ENCODE measurements at regions not wholly inside any gene's neighbourhood (a gene's known extent, or its start where the extent isn't known, plus 50 kb on each side); places are given as distances from the start of the nearest gene placed in this dataset.

DNA sequence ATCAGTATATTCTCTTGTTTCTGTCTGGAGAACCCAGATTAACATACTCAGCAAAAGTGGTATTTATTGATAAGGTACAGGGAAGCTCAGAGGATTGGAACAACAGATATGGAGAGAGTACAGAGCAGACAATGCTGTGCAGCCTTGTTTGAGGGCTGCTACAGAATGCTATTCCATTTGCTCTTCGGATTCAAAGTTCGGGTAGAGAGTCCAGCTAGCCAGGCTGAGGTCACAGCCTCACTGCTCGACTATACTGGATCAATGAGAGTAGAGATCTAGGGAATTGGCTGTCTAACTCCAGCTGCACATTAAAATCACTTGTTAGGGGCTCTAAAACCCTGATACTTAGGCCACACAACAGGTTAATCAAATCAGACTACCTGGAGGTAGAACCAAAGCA is 200.1 kb upstream of the BTBD3 start:
- Histone ChIP-seq H3K9ac (ENCODE audit: low read depth, low read length) (no peak overlapping the region), H3K4me1 (ENCODE audit: control insufficient read depth, insufficient read depth, low read length) (peaks cover 25% of the 10 kb centered on the region), H3K4me3 (ENCODE audit: low read depth, low read length) (no peak overlapping the region), H3K36me3 (ENCODE audit: control insufficient read depth, insufficient read depth, low read length) (no peaks in the 10 kb centered on the region), H3K9me3 (ENCODE audit: control insufficient read depth, insufficient read depth, low read length) (no peaks in the 10 kb centered on the region), H3K27me3 (ENCODE audit: control insufficient read depth, insufficient read depth, low read length) (no peaks in the 10 kb centered on the region)

DNA sequence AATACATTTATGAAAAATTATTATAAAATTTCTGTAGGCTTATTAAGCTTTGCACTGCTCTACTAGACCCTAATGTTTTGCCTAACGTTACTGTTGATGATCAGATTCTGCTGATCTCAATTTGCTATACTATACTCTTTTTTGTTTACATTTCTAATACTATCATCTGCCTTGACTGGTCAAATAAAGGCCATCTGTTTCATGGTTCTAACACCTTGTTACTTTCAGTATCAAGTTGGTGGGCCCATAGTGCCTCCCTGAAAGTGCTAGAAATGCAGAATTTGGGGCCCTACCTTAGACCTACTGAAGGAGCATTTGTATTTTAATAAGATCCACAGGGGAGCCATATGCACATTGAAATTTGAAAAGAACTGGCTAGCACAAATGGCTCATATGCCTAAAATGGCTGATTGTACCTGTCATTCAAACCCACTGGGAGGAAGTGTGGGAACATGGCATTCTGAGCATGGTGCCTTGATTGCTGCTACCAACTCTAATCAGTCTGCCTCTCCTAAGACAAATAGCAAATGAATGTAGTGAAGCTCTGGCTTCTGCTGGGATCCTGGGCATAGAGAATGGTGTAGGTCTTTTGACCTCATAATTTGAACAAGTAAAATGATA is 199.1 kb upstream of the BTBD3 start:
- no peaks in the 10 kb centered on the region for H3K27me3 ChIP-seq (ENCODE audit: control insufficient read depth, insufficient read depth, low read length)
- H3K4me3 ChIP-seq (ENCODE audit: low read depth, low read length) = no peak overlapping the region
- no peak overlapping the region for H3K9ac ChIP-seq (ENCODE audit: low read depth, low read length)
- no peaks in the 10 kb centered on the region for H3K9me3 ChIP-seq (ENCODE audit: control insufficient read depth, insufficient read depth, low read length)
- peaks cover 25% of the 10 kb centered on the region for H3K4me1 ChIP-seq (ENCODE audit: control insufficient read depth, insufficient read depth, low read length)
- H3K36me3 ChIP-seq (ENCODE audit: control insufficient read depth, insufficient read depth, low read length) = no peaks in the 10 kb centered on the region

GRCh38 chr20:11719153-11719552 is 198.5 kb upstream of the BTBD3 start:
- Histone ChIP-seq H3K36me3 (ENCODE audit: control insufficient read depth, insufficient read depth, low read length) (no peaks in the 10 kb centered on the region), H3K4me1 (ENCODE audit: control insufficient read depth, insufficient read depth, low read length) (peaks cover 25% of the 10 kb centered on the region), H3K27me3 (ENCODE audit: control insufficient read depth, insufficient read depth, low read length) (no peaks in the 10 kb centered on the region), H3K4me3 (ENCODE audit: low read depth, low read length) (no peak overlapping the region), H3K9ac (ENCODE audit: low read depth, low read length) (no peak overlapping the region), H3K9me3 (ENCODE audit: control insufficient read depth, insufficient read depth, low read length) (no peaks in the 10 kb centered on the region)

DNA sequence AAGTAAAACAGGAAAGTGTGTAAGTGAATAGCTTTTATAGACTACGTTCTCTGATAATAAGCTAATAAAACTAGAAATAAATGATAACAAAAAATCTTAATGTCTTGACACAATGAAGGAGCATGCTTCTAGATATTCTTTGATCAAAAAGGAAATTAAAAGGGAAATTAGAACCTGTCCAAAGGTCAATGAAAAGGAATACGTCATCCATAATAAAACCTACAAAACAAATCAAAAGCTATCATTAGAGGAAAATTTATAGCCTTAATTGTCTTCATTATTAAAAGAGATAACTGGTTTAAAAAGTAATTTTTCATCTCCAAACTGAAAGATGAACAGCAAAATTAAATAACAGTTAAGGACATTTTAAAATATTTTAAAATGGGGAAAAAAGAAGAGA is 196.3 kb upstream of the BTBD3 start:
- Histone ChIP-seq H3K4me3 (ENCODE audit: low read depth, low read length) (no peak overlapping the region), H3K27me3 (ENCODE audit: control insufficient read depth, insufficient read depth, low read length) (no peaks in the 10 kb centered on the region), H3K4me1 (ENCODE audit: control insufficient read depth, insufficient read depth, low read length) (peaks cover 25% of the 10 kb centered on the region), H3K9ac (ENCODE audit: low read depth, low read length) (no peak overlapping the region), H3K36me3 (ENCODE audit: control insufficient read depth, insufficient read depth, low read length) (no peaks in the 10 kb centered on the region), H3K9me3 (ENCODE audit: control insufficient read depth, insufficient read depth, low read length) (no peaks in the 10 kb centered on the region)

DNA sequence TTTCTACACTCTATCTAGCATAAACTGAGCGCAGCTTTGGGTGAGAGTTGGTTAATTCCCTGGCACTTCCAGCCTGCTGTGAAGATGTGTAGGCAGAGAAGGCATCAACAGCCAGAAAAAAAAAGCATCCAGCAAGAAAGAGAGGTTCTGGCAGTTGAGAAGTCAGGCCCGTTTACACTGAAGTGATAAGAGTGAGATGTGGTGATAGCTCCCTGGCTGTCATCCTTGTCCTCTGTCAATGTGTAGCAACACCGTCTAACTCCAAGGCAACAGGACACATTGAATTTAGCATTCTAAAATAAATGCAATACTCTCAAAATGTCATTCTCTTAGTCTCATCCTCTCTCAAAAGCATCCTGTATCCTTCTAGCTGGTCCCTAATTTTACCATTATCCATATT is 193.6 kb upstream of the BTBD3 start:
- Histone ChIP-seq H3K4me1 (ENCODE audit: control insufficient read depth, insufficient read depth, low read length) (peaks cover 12% of the 10 kb centered on the region), H3K36me3 (ENCODE audit: control insufficient read depth, insufficient read depth, low read length) (no peaks in the 10 kb centered on the region), H3K27me3 (ENCODE audit: control insufficient read depth, insufficient read depth, low read length) (no peaks in the 10 kb centered on the region), H3K9ac (ENCODE audit: low read depth, low read length) (no peak overlapping the region), H3K9me3 (ENCODE audit: control insufficient read depth, insufficient read depth, low read length) (no peaks in the 10 kb centered on the region), H3K4me3 (ENCODE audit: low read depth, low read length) (no peak overlapping the region)

DNA sequence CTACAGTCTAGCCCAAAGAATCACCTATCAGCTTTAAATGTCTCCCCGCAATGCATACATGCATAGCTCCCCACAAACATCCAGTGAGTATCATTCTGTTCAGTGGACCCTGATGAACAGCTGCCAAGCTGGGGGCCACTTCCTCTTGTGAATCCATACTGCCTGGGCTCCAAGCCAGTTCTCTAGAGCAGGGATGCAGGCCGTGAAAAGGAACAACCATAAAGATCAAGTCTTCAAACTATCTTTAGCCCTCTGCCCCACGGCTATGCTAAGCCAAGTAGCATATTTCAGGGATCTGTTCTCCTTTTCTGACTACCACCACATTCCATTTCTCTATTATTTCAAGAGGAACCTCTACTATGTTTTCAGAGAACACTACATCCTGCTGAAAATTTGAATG is 191.7 kb upstream of the BTBD3 start:
- H3K36me3 ChIP-seq (ENCODE audit: control insufficient read depth, insufficient read depth, low read length) = no peaks in the 10 kb centered on the region
- H3K9me3 ChIP-seq (ENCODE audit: control insufficient read depth, insufficient read depth, low read length) = no peaks in the 10 kb centered on the region
- H3K9ac ChIP-seq (ENCODE audit: low read depth, low read length) = no peak overlapping the region
- H3K4me3 ChIP-seq (ENCODE audit: low read depth, low read length) = no peak overlapping the region
- no peaks in the 10 kb centered on the region for H3K27me3 ChIP-seq (ENCODE audit: control insufficient read depth, insufficient read depth, low read length)
- H3K4me1 ChIP-seq (ENCODE audit: control insufficient read depth, insufficient read depth, low read length) = peaks cover 2% of the 10 kb centered on the region

DNA sequence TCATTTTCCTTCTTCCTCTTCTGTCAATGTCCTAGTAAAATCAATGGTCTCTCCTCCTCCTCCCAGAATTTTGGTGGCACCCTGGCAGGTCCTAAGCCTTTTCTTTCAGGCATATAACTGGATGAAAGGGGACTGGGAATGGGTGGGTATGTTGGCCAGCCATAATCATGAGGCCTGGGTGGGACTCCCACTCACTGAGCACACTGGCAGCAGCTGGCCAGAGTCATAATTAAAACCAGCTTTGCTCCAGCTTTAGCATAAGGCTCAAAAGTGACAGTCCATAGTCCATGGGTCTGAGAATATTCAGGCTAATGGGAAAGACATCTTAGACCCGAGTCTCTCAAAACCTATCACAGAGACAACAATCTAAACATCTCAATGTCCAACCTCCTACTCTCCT is 190.0 kb upstream of the BTBD3 start:
- Histone ChIP-seq H3K9ac (ENCODE audit: low read depth, low read length) (no peak overlapping the region), H3K4me3 (ENCODE audit: low read depth, low read length) (no peak overlapping the region), H3K27me3 (ENCODE audit: control insufficient read depth, insufficient read depth, low read length) (no peaks in the 10 kb centered on the region), H3K9me3 (ENCODE audit: control insufficient read depth, insufficient read depth, low read length) (no peaks in the 10 kb centered on the region), H3K36me3 (ENCODE audit: control insufficient read depth, insufficient read depth, low read length) (no peaks in the 10 kb centered on the region), H3K4me1 (ENCODE audit: control insufficient read depth, insufficient read depth, low read length) (no peaks in the 10 kb centered on the region)

GRCh38 chr20:11728937-11729336 is 188.8 kb upstream of the BTBD3 start:
- Histone ChIP-seq H3K4me1 (ENCODE audit: control insufficient read depth, insufficient read depth, low read length) (no peaks in the 10 kb centered on the region), H3K27me3 (ENCODE audit: control insufficient read depth, insufficient read depth, low read length) (no peaks in the 10 kb centered on the region), H3K9ac (ENCODE audit: low read depth, low read length) (no peak overlapping the region), H3K9me3 (ENCODE audit: control insufficient read depth, insufficient read depth, low read length) (no peaks in the 10 kb centered on the region), H3K36me3 (ENCODE audit: control insufficient read depth, insufficient read depth, low read length) (no peaks in the 10 kb centered on the region), H3K4me3 (ENCODE audit: low read depth, low read length) (no peak overlapping the region)

GRCh38 chr20:11729806-11730205 is 187.9 kb upstream of the BTBD3 start:
- Histone ChIP-seq H3K9me3 (ENCODE audit: control insufficient read depth, insufficient read depth, low read length) (no peaks in the 10 kb centered on the region), H3K4me1 (ENCODE audit: control insufficient read depth, insufficient read depth, low read length) (no peaks in the 10 kb centered on the region), H3K36me3 (ENCODE audit: control insufficient read depth, insufficient read depth, low read length) (no peaks in the 10 kb centered on the region), H3K4me3 (ENCODE audit: low read depth, low read length) (no peak overlapping the region), H3K9ac (ENCODE audit: low read depth, low read length) (no peak overlapping the region), H3K27me3 (ENCODE audit: control insufficient read depth, insufficient read depth, low read length) (no peaks in the 10 kb centered on the region)

- no peaks in the 10 kb centered on the region for H3K9me3 ChIP-seq (ENCODE audit: control insufficient read depth, insufficient read depth, low read length)
- H3K27me3 ChIP-seq (ENCODE audit: control insufficient read depth, insufficient read depth, low read length) = no peaks in the 10 kb centered on the region
- H3K9ac ChIP-seq (ENCODE audit: low read depth, low read length) = no peak overlapping the region
- H3K36me3 ChIP-seq (ENCODE audit: control insufficient read depth, insufficient read depth, low read length) = no peaks in the 10 kb centered on the region
- no peaks in the 10 kb centered on the region for H3K4me1 ChIP-seq (ENCODE audit: control insufficient read depth, insufficient read depth, low read length)
- no peak overlapping the region for H3K4me3 ChIP-seq (ENCODE audit: low read depth, low read length)
These were observed 183.3 kb upstream of the BTBD3 start for GRCh38 chr20:11734431-11734830.

DNA sequence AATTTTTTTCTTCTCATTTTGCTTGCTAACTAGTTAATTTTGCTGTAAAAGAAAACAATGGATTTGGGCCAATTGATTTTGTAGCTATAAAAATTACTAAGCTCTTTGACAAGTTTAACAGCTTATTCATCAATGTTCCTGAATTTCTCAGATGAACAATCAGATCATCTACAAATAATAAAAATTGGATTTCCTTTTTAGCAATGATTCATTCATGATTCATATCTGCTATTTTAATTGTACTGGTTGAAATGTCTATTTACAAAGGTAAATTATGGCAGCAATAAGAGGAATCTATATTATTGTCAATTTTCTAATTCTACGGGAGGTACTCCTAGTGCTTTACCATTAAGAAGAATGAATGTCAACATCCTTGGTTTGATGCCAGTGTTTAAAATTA is 178.8 kb upstream of the BTBD3 start:
- H3K4me3 ChIP-seq (ENCODE audit: low read depth, low read length) = no peak overlapping the region
- no peak overlapping the region for H3K9ac ChIP-seq (ENCODE audit: low read depth, low read length)
- H3K9me3 ChIP-seq (ENCODE audit: control insufficient read depth, insufficient read depth, low read length) = no peaks in the 10 kb centered on the region
- H3K36me3 ChIP-seq (ENCODE audit: control insufficient read depth, insufficient read depth, low read length) = no peaks in the 10 kb centered on the region
- no peaks in the 10 kb centered on the region for H3K27me3 ChIP-seq (ENCODE audit: control insufficient read depth, insufficient read depth, low read length)
- no peaks in the 10 kb centered on the region for H3K4me1 ChIP-seq (ENCODE audit: control insufficient read depth, insufficient read depth, low read length)

DNA sequence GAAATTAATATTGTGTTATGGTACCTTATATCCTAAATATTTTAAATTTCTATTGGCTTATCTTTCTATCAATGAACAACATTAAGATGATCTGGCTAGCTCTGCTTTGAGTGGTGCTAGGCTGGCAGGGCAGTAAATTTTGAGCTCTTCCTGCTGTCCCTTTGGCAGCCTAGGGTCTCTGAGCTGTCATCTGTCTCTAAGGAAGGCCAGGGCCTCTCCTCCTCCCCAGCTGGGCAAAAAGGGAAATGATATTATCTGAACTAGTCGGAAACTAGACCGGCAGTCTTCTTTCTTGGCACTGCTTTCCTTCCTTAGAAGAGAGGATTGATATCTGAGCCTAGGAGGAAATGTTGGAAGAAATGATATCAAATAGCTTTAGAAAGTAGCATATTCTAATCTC is 176.7 kb upstream of the BTBD3 start:
- Histone ChIP-seq H3K4me3 (ENCODE audit: low read depth, low read length) (no peak overlapping the region), H3K9me3 (ENCODE audit: control insufficient read depth, insufficient read depth, low read length) (no peaks in the 10 kb centered on the region), H3K36me3 (ENCODE audit: control insufficient read depth, insufficient read depth, low read length) (no peaks in the 10 kb centered on the region), H3K9ac (ENCODE audit: low read depth, low read length) (no peak overlapping the region), H3K4me1 (ENCODE audit: control insufficient read depth, insufficient read depth, low read length) (no peaks in the 10 kb centered on the region), H3K27me3 (ENCODE audit: control insufficient read depth, insufficient read depth, low read length) (no peaks in the 10 kb centered on the region)
